ENCODE measurements at regions not wholly inside any gene's neighbourhood (a gene's known extent, or its start where the extent isn't known, plus 50 kb on each side); places are given as distances from the start of the nearest gene placed in this dataset.

- DNase-seq (ENCODE audit: low spot score): no peak
Observed at GRCh38 chr4:27182211-27182610, 321.6 kb downstream of the STIM2 start.

DNA sequence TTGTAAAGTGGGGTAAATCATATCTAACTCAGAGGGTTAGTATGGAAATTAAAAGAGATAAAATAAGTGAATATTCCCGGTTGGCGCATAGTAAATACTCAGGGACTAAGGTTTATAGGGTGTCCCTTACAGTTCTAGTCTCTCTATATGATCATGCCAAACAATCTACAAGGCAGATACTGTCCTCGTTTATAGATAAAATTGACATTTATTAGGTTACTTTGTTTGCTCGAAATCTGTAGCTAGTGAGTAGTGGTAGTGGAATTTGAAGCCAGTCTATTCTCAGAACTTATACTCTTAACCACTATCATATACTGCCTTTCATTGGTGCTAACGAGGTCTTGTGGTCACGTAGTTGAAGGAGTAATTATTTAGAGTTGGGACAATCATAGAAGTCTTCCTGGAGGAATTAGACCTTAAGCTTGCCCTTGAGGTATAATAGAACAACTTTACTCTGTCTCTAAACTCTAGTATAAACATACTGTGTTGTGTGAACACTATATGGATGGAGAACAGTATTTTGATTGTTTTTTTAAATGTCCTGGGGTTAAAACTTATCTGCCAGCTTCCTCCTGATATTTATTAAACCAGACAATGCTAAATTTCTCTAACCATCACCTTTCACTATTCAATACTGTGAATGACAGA is 324.0 kb downstream of the STIM2 start:
- DNase-seq (ENCODE audit: low spot score): no peak

- no peak for DNase-seq (ENCODE audit: low spot score)
Observed at GRCh38 chr4:27186710-27187109, 326.1 kb downstream of the STIM2 start.

DNA sequence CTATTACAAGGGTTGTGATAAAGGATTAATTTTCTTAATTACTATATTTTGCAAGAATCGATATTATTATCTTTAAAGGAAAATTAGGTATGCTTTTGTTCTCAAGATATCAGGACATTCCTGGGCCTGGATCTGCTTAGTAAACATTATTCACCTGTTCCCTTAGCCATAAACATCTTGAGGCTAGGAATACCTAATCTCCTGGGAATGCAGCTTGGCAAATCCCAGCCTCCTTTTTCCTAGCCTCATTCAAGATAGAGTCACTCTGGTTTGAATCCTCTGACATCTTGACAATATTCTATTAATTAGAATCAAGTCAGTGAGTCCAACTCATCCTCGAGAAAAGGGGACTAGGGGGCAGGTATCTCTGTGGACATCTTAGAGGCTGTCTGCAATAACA is 327.1 kb downstream of the STIM2 start:
- DNase-seq (ENCODE audit: low spot score): no peak

GRCh38 chr4:27189683-27190082 is 329.0 kb downstream of the STIM2 start:
- DNase-seq (ENCODE audit: low spot score): no peak

DNA sequence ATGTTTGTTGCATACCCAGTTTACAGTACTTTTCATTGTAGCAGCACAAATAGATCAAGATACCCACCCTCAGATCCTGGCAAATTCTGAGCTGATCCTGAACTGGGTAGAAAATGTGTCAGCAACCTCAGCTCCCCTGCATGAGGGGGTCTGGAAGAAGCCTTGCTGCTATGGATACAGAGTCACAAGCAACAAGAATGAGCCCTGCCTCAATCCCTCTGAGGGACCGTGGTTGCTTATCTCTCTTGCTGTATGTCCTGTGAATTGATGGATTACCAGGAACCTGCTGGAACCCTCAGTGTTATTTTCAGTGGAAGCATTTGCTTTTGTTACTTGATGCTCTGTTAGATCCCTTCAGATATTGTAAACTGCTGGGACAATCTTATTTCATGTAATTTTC is 331.0 kb downstream of the STIM2 start:
- no peak for DNase-seq (ENCODE audit: low spot score)

- DNase-seq (ENCODE audit: low spot score): no peak
Observed at GRCh38 chr4:27194599-27195176, 334.0 kb downstream of the STIM2 start.

DNA sequence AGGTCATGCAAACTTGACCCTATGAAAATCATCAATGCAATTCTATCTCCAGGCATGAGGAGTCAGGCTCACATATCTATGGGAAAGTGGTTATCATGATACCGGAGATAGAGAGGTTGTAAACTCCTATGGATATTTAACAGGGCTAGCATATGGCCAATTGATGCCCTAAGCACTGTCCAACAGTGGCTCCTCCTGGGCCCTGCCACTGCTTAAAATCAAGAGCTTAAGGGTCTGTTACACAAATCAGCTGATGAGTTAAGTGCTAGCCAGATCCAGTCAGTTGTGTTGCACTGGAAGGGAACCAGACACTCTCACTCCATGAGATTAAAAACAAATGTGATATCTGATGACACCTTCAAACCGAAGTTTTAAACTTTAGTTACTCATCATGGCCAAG is 337.6 kb downstream of the STIM2 start:
- DNase-seq (ENCODE audit: low spot score): no peak

DNA sequence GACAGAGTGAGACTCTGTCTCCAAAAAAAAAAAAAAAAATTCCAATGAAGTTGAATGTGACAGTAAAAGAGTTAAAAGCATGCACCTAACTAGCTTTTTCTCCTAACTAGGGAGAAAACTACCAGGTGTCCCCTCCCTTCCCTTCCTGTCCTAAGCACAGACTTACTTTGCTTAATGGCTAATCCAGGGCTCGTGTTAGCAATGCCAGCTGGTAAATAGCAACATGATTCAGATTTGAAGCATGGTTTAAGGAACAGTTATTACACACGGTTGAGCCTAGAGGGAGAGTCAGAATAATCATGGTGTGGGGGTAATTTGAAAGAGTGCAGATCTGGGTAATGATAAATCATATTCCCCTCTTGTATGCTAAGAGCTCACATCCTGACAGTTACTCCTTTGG is 338.3 kb downstream of the STIM2 start:
- no peak for DNase-seq (ENCODE audit: low spot score)

- DNase-seq (ENCODE audit: low spot score): no peak
Observed at GRCh38 chr4:27206009-27206408, 345.4 kb downstream of the STIM2 start.

DNA sequence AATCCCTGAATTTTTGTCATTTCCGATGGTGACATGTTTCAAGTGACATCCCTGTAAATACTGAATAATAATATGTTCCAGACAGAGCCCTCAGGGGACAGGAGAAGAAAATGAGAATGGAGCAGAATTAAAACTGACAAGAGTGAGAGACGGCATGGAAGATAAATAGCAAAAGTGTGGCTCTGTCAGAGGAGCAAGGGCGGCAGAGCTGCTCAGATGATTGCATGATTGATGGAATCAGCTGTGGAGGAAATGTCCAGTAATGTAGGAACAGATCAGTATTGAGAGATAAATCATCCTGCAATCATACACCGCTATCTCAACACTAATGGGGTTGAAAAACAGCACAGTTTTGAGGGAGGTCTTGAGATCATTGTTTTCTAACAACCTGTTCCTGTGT is 350.3 kb downstream of the STIM2 start:
- no peak for DNase-seq (ENCODE audit: low spot score)

DNA sequence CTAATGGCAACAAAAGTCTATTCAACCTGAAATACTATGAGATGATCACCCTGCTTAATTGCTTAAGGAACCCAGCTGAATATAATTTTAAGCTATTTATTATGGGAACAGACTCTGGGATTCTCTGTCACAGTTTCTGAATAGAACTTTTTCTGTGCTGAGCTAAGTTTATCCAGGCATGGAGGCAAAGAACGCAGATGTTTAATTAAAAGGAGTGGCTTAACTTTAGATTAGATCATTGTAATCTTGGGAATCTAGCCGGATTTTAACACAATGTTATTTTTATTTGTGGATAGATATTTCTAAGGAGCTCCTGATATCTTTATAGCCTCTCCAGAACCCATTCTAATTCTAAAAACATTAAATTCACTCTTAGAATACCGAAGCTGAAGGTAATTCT is 353.4 kb downstream of the STIM2 start:
- DNase-seq (ENCODE audit: low spot score): no peak

DNA sequence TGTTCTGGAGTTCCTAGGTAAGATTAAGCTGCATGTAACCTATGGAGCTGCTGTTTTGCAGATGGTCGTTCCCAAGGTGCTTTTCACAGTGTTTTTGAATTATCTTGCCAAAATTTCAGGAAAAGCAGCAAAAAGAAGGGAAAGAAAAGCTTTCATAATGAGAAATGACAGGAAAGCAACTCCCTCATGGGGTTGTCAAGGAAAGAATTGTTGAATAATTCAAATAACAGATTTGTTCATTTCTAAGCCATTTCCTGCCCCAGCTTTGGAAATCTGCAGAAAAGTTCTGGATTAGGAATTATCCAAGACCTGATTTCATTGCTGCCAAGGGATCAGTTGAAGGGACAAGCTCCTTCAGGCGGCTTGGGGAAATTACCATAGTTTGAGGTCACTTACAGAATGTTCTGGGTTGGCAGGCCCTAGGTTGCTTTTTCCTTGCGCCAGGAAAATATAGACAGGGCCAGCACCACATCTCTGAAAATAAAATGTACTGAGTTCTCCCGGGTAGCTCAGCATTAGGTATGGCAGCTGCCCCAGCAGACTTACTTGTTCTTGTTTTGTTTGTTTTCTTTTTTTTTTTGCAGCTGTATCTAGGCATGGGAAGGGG is 354.7 kb downstream of the STIM2 start:
- DNase-seq (ENCODE audit: low spot score): no peak

DNA sequence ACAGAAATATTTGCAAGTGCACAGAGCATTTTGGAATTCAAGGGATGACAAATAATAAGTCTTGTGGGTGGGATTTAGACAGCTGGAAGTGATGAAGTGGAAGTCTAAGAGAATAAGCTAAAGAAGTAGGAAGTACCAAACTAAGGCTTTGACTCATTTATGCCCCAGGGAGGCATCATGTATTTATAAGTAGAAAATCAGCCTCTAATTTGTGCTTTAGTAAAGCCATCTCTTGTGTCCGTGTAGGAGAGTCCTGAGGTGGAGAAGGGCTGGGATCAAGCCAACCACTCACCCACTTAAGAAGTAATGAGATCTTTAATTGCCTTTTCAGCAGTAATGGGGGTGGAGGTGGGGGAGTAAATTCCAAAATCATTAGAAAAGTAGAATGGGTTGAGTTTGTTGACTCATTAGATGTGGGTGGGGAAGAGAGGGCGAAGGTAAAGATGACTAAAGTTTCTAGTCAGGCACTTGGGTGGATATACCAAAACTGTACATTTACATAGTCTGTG is 356.7 kb downstream of the STIM2 start:
- peak; percentile 54 for DNase-seq (ENCODE audit: low spot score)

DNA sequence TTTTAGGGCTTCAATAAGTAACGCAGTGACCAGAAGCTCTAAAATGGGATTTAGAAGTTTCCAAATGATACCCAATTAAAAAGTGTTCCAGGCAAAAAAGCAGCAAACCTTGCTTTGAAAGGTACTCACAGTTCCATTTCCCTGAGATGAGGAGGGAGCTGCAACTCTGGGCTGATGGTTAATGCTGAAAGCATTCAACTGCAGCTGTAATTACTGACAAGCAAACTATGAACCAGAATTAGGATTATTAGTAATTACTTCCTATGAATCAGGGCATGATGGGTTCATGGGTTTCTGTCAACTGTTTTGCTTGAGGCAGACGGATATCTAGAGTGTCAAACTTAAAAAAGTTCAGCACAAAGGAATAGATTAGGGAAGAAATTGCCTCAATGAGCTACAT is 357.4 kb downstream of the STIM2 start:
- peak; percentile 41 for DNase-seq (ENCODE audit: low spot score)

DNA sequence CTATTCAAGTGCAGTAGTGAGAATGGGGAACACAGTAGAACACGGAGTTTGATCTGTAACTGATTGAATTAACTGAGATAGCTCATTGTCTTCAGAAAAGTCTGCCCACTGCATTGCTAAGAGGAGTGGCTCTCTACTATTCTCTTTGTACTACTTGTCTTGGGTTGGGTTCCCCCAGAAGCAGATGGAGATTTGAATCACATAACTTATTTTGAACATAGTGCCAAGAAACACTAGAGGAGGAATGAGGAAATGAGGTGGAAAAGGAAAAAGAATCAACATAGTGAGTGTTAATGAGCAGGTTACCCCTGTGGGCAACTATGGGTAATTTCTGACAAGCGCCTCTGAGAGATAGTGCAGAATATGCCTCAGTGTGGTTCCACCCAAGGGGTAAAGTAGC is 362.7 kb downstream of the STIM2 start:
- no peak for DNase-seq (ENCODE audit: low spot score)

DNA sequence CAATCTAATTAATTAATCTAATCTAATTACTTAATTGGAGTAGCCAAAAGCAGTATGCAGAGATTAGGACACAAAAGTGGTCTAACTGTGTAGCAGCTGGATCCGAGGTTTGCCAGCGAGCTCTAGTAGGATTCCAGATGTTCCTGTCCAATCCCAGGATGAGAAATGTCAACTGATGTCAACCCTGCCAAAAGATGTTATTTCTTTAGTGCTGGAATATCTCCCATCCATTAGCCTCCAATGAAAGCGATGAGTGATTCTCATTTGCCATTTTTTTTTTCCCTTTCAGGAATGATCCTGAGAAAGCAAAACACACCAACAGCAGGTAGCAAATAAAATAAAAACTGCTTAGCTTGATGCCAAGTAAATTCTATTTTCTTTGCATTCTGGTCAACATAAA is 372.9 kb downstream of the STIM2 start:
- no peak for DNase-seq (ENCODE audit: low spot score)

DNA sequence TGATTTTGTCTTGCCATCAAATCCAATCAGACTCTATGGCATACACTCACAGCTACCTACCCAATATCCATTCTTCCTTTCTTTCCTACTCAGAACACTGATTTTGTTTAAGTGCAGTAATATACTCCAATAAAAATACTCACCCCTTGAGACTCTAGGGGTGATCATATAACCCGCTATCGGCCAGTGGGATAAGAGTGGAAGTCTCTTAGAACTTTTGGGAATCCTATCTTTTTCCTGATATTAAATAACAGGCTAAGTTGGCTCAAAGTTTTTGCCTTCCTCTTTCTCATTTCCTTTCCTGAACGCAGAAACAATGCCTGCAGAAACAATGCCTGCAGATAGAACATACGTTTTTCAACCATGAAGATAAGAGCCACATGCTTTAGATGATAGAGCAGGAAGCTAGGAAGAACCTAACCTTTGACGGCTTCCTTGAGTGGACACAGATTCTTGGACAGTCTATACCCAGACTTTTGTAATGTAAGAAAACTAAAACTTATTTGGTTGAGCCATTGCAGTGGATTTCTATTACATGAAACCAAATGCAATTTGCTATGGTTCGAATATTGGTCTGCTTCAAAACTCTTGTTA is 373.8 kb downstream of the STIM2 start:
- no peak for DNase-seq (ENCODE audit: low spot score)

DNA sequence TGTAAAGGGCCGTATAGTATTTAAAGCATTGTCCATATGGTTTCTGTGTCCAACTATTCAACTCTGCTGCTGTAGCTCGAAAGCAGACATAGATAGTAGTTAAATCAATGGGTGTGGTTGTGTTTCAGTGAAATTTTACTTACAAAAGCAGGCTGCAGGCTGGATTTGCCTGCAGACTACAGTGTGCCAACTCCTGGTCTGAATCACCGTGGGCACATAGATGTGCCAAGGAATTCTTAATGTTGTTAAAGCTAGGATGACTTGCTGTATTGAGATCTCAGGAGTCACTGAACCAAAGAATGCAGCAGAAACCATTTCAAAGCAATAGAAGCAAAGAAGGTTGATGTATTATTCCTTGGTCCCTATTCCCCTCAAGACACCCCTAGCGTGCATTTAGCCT is 379.0 kb downstream of the STIM2 start:
- DNase-seq (ENCODE audit: low spot score): no peak

- no peak for DNase-seq (ENCODE audit: low spot score)
Observed at GRCh38 chr4:27242217-27242616, 381.6 kb downstream of the STIM2 start.

- no peak for DNase-seq (ENCODE audit: low spot score)
Observed at GRCh38 chr4:27245216-27245615, 384.6 kb downstream of the STIM2 start.

DNA sequence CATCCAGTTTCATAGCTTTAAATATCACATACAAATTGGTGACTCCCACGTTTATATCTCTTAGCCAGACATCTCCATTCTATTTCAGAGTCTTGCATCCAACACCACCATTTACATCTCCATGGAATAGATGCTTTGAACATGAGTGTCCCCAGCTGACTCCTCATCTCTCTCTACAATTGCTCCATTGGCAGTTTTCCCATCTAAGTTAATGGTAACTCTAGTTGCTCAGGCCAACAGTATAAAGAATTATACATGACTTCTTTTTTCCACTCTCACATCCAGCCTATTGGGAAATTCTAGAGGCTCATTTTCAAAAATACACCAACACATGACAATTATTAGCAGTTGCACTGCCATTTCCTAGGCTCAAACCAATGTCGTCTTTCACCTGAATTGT is 388.2 kb downstream of the STIM2 start:
- DNase-seq (ENCODE audit: low spot score): no peak

DNA sequence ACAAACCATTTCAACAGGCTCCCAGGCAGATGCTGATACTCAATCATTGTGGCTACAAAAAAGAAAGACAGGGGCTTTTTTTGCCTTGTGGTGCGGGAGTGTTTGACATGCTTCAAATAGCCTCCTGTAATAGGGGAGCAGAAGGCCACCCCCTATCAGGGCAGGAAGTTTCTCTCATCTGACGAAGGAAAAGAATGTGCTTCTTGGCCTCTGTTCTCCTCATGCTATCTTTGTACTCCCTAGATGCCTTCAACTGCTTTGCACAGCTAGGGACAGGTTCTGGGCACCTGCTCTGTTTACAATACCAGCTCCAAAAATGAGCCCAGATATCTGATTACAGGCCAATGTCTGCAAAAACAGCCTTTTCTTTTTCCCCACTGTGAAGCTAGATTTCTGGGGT is 391.1 kb downstream of the STIM2 start:
- DNase-seq (ENCODE audit: low spot score): no peak

All from HT-29 (cell line).